HCT116 (cell line): ENCODE measurements at regions not wholly inside any gene's neighbourhood (a gene's known extent, or its start where the extent isn't known, plus 50 kb on each side); places are given as distances from the start of the nearest gene placed in this dataset.

Experiments used
- ATAC-seq: fragments of 200-7000 bp; cut with Tn5 transposase; 2 replicates; pipeline ENCODE4 v1.9.1; 2020; ENCODE audit warnings: mild to moderate bottlenecking, moderate library complexity
- BruUV-seq: library from RNA; stranded (reverse); fragments of 400-500 nt; replicated peaks from 2 replicates; lab custom pipeline; 2021; lab: Mats Ljungman, UMichigan
- CTCF ChIA-PET: fragments of 300-600 bp; sonication (Branson Sonifier 250); formaldehyde crosslinking; loops from one replicate; lab custom pipeline; 2021; ENCODE audit warnings: antibody characterized with exemption; lab: Charles Lee
- POLR2A ChIA-PET: fragments of 300-600, 350-600 bp; sonication (Branson Sonifier 250); formaldehyde crosslinking; loops from one replicate; lab custom pipeline; 2021; ENCODE audit warnings: antibody characterized with exemption; lab: Charles Lee
- RAD21 ChIA-PET, 2 experiments: fragments of 300-600 bp; sonication (Branson Sonifier 250); formaldehyde crosslinking; loops; one replicate each; lab custom pipeline; 2023; ENCODE audit warnings: low total read pairs in 2 of 2; ENCODE audit not compliant: uncharacterized antibody in 2 of 2, unreplicated experiment in 2 of 2, low non-redundant PET in 1 of 2; lab: Charles Lee
- DNase-seq: peaks from one replicate; pipeline ENCODE4 v3.0.0-alpha.2; 2010; ENCODE audit warnings: low read depth, low spot score
- H2AFZ ChIP-seq: fragments of 200-600 bp; shearing (Covaris generic), sonication (generic); 2 replicates; pipeline ENCODE4 v1.6.1; 2017; ENCODE audit warnings: low read depth, mixed run types, mixed read lengths, antibody characterized with exemption, low read length; ENCODE audit not compliant: poor library complexity, severe bottlenecking
- H3K27ac ChIP-seq: 2 replicates; pipeline ENCODE4 v1.5.1; 2012; ENCODE audit warnings: low read depth, low read length
- H3K27me3 ChIP-seq: fragments of 200-600 bp; sonication (generic); 2 replicates; pipeline ENCODE4 v1.6.1; 2016; ENCODE audit warnings: mixed run types, low read length, mixed read lengths; ENCODE audit not compliant: insufficient read depth
- H3K36me3 ChIP-seq, 2 experiments: fragments of 200-500 bp in 1 of 2; fragments of 200-600 bp in 1 of 2; sonication (Bioruptor generic) in 1 of 2; sonication (generic) in 1 of 2; 2 replicates each; pipeline versions ENCODE4 v1.5.1 to v1.6.1; 2014 to 2016; ENCODE audit warnings: low read length in 2 of 2, inconsistent platforms in 1 of 2, mixed read lengths in 1 of 2, mixed run types in 1 of 2; ENCODE audit not compliant: insufficient read depth in 2 of 2, control insufficient read depth in 1 of 2
- H3K4me1 ChIP-seq, 2 experiments: fragments of 200-600 bp in 1 of 2; sonication (generic) in 1 of 2; 2 replicates each; pipeline versions ENCODE4 v1.5.1 to v1.6.1; 2012 to 2017; ENCODE audit warnings: low read length in 2 of 2, inconsistent platforms in 1 of 2, mild to moderate bottlenecking in 1 of 2, mixed read lengths in 1 of 2, mixed run types in 1 of 2, moderate library complexity in 1 of 2; ENCODE audit not compliant: insufficient read depth in 2 of 2, control insufficient read depth in 1 of 2
- H3K4me2 ChIP-seq: fragments of 200-600 bp; sonication (generic); 2 replicates; pipeline ENCODE4 v1.6.1; 2017; ENCODE audit warnings: mixed run types, low read length, mixed read lengths
- H3K4me3 ChIP-seq, 2 experiments: fragments of 200-600 bp in 1 of 2; sonication (generic) in 1 of 2; replicated peaks in 1 of 2; 2 replicates each; pipeline ENCODE4 v1.5.1; 2011 to 2016; ENCODE audit warnings: low read length in 2 of 2, control low read depth in 1 of 2, low read depth in 1 of 2, mild to moderate bottlenecking in 1 of 2, mixed read lengths in 1 of 2, mixed run types in 1 of 2
- H3K79me2 ChIP-seq: fragments of 200-600 bp; sonication (generic); 2 replicates; pipeline ENCODE4 v1.6.1; 2017; ENCODE audit warnings: mild to moderate bottlenecking, mixed run types, low read length, moderate library complexity, mixed read lengths; ENCODE audit not compliant: insufficient read depth
- H3K9ac ChIP-seq: fragments of 200-600 bp; sonication (generic); 2 replicates; pipeline ENCODE4 v1.6.1; 2016; ENCODE audit warnings: low read length, mixed read lengths
- H3K9me2 ChIP-seq: fragments of 200-600 bp; sonication (generic), shearing (Covaris generic); 2 replicates; pipeline ENCODE4 v1.6.1; 2017; ENCODE audit warnings: mixed run types, mild to moderate bottlenecking, moderate library complexity; ENCODE audit not compliant: insufficient read depth
- H3K9me3 ChIP-seq, 2 experiments: fragments of 200-500 bp in 1 of 2; fragments of 200-600 bp in 1 of 2; sonication (Bioruptor generic) in 1 of 2; sonication (generic) in 1 of 2; 2 replicates each; pipeline ENCODE4 v1.6.1; 2014 to 2017; ENCODE audit warnings: low read length in 2 of 2, mixed read lengths in 2 of 2, inconsistent platforms in 1 of 2, low read depth in 1 of 2, mild to moderate bottlenecking in 1 of 2, mixed run types in 1 of 2, moderate library complexity in 1 of 2; ENCODE audit not compliant: control insufficient read depth in 1 of 2, insufficient read depth in 1 of 2
- H4K20me1 ChIP-seq: fragments of 200-600 bp; sonication (generic), shearing (Covaris generic); 2 replicates; pipeline ENCODE4 v1.6.1; 2017; ENCODE audit warnings: mixed run types, mild to moderate bottlenecking, moderate library complexity; ENCODE audit not compliant: insufficient read depth
- ATF3 ChIP-seq: IDR thresholded peaks from 2 replicates; pipeline ENCODE4 v1.6.1; 2012
- CTCF ChIP-seq, 3 experiments: fragments of 200-600 bp in 1 of 3; sonication (generic) in 1 of 3; IDR thresholded peaks in 2 of 3; conservative IDR thresholded peaks in 1 of 3; 2 replicates each; pipeline ENCODE4 v1.5.1; 2012 to 2017; ENCODE audit warnings: low read depth in 2 of 3, low read length in 2 of 3, antibody characterized with exemption in 1 of 3, borderline replicate concordance in 1 of 3, control low read depth in 1 of 3, mild to moderate bottlenecking in 1 of 3, mixed read lengths in 1 of 3, mixed run types in 1 of 3, moderate library complexity in 1 of 3; ENCODE audit not compliant: insufficient read depth in 1 of 3
- EGR1 ChIP-seq: IDR thresholded peaks from 2 replicates; pipeline ENCODE4 v1.6.1; 2012; ENCODE audit warnings: low read depth
- EZH2 ChIP-seq: fragments of 200-600 bp; sonication (generic); IDR thresholded peaks from 2 replicates; pipeline ENCODE4 v1.6.1; 2017; ENCODE audit warnings: antibody characterized with exemption, mixed run types
- FOSL1 ChIP-seq: IDR thresholded peaks from 2 replicates; pipeline ENCODE4 v1.6.1; 2012; ENCODE audit warnings: low read depth
- MAX ChIP-seq: IDR thresholded peaks from 2 replicates; pipeline ENCODE4 v1.6.1; 2012
- RAD21 ChIP-seq: IDR thresholded peaks from 2 replicates; pipeline ENCODE4 v1.6.1; 2012; ENCODE audit warnings: low read depth, mild to moderate bottlenecking
- SP1 ChIP-seq: IDR thresholded peaks from 2 replicates; pipeline ENCODE4 v1.6.1; 2012; ENCODE audit warnings: low read depth
- SRF ChIP-seq: IDR thresholded peaks from 2 replicates; pipeline ENCODE4 v1.6.1; 2012; ENCODE audit warnings: low read depth
- TCF7L2 ChIP-seq: IDR thresholded peaks from 2 replicates; pipeline ENCODE4 v1.7.0; 2011; ENCODE audit warnings: borderline replicate concordance, inconsistent platforms; ENCODE audit not compliant: insufficient read depth, insufficient read length; ENCODE audit errors: extremely low read depth
- ZBTB33 ChIP-seq: IDR thresholded peaks from 2 replicates; pipeline ENCODE4 v1.6.1; 2011; ENCODE audit warnings: mild to moderate bottlenecking, low read length, moderate library complexity; ENCODE audit not compliant: insufficient replicate concordance; ENCODE audit errors: extremely low read depth
- intact Hi-C: fragments of 100-400 bp; cut with micrococcal nuclease; formaldehyde crosslinking; loops from 2 replicates; pipeline ENCODE4 v1.10.0; 2022

- POLR2A ChIA-PET: interaction anchor here (0.9 to 2.4 kb wide), 11 partner anchors 43 to 162 kb away, joined by 3 to 13 read pairs (median 4); partner anchors contain the start of gene ITPRID2
- Histone ChIP-seq H3K79me2 (no peaks in the 10 kb centered on the region), H3K9ac (peak overlapping the region; percentile 47)
These were observed 62.0 kb upstream of the NEUROD1 start for GRCh38 chr2:181742361-181742760.

GRCh38 chr2:181742922-181743722 lies 62.8 kb upstream of the NEUROD1 start:
- peaks cover 0 to 8% of the 10 kb centered on the region in 2 experiments; a peak in 1 of 4 replicates for H3K9me3 ChIP-seq
- H3K4me3 ChIP-seq: peak overlapping the region in 1 of 2 experiments; percentile 7; a peak in 1 of 4 replicates
- no peaks in the 10 kb centered on the region for H3K79me2 ChIP-seq
- H3K9me2 ChIP-seq: no peaks in the 10 kb centered on the region
- H3K36me3 ChIP-seq: peaks cover 0 to 19% of the 10 kb centered on the region in 2 experiments; a peak in 2 of 4 replicates
- peak overlapping the region; percentile 93 for H3K27ac ChIP-seq
- BruUV-seq: no TSS peak
- peak overlapping the region; percentile 47 for H3K9ac ChIP-seq
- ChIA-PET CTCF (interaction anchor here (0.6 to 2.4 kb wide), 24 partner anchors 11 to 909 kb away, joined by 3 to 34 read pairs (median 4); no protein-coding TSS in a partner anchor), POLR2A (interaction anchor here (0.9 to 2.4 kb wide), 8 partner anchors 42 to 161 kb away, joined by 3 to 13 read pairs (median 4); partner anchors contain the start of gene ITPRID2), RAD21 (interaction anchor here (0.6 to 1.7 kb wide), 6 partner anchors 29 to 335 kb away, joined by 3 to 4 read pairs (median 3); no protein-coding TSS in a partner anchor)
- no peaks in the 10 kb centered on the region for H4K20me1 ChIP-seq
- no peak overlapping the region for H2AFZ ChIP-seq
- peak; percentile 68 for DNase-seq
- peak overlapping the region; percentile 62 for H3K4me2 ChIP-seq
- peaks cover 31 to 63% of the 10 kb centered on the region in 2 experiments for H3K4me1 ChIP-seq
- no peaks in the 10 kb centered on the region for H3K27me3 ChIP-seq
- peak; percentile 57 for ATAC-seq
- intact Hi-C loops: loop anchor here (1.0 to 5.0 kb wide), 4 partner anchors 69 to 334 kb away; partner anchors contain the start of gene ITPRID2
- TF ChIP-seq ATF3: no peak
- peak; percentile 52; the same call in 1 of the 2 replicates for TF ChIP-seq FOSL1
- TF ChIP-seq SRF: no peak
- peak; percentile 42 for TF ChIP-seq SP1
- no peak for TF ChIP-seq EGR1
- peak; percentile 38 for TF ChIP-seq TCF7L2
- TF ChIP-seq EZH2: no peak
- peak; percentile 50; the same call in 1 of the 2 replicates for TF ChIP-seq MAX
- no peak for TF ChIP-seq ZBTB33
- TF ChIP-seq CTCF (IDR thresholded peaks at IDR 0.05 in 2 of 3, conservative IDR thresholded peaks at IDR 0.05 in 1 of 3; ENCODE audit: borderline replicate concordance in 1 of 3, insufficient read depth in 1 of 3, low read depth in 2 of 3, low read length in 2 of 3): peak; percentile 47 to 85 (median 60)

More at GRCh38 chr2:181742361-181742760, 62.0 kb upstream of the NEUROD1 start:
- Histone ChIP-seq H3K4me1 (peaks cover 31 to 63% of the 10 kb centered on the region in 2 experiments), H4K20me1 (no peaks in the 10 kb centered on the region), H3K27me3 (no peaks in the 10 kb centered on the region), H3K4me3 (no peak overlapping the region), H3K9me3 (peaks cover 0 to 8% of the 10 kb centered on the region in 2 experiments; a peak in 1 of 4 replicates), H2AFZ (no peak overlapping the region), H3K4me2 (peak overlapping the region; percentile 62), H3K9me2 (no peaks in the 10 kb centered on the region), H3K27ac (peak overlapping the region; percentile 93), H3K36me3 (peaks cover 0 to 12% of the 10 kb centered on the region in 2 experiments; a peak in 2 of 4 replicates)
- CTCF ChIA-PET: interaction anchor here (0.7 to 2.4 kb wide), 24 partner anchors 12 to 1618 kb away, joined by 3 to 34 read pairs (median 4); no protein-coding TSS in a partner anchor
- intact Hi-C loops: loop anchor here (2.0 to 5.0 kb wide), 2 partner anchors 70 to 334 kb away; no protein-coding TSS in a partner anchor
- RAD21 ChIA-PET: interaction anchor here (0.7 to 1.7 kb wide), 5 partner anchors 48 to 336 kb away, joined by 3 to 4 read pairs (median 3); no protein-coding TSS in a partner anchor
- no peak for DNase-seq
- BruUV-seq: TSS peak; percentile 82
- TF ChIP-seq EGR1 (0 out of 2 replicates have a peak, but pooled peaks have one; percentile 21), RAD21 (no peak)
- ATAC-seq: no peak
